GM03348 (cell line): ENCODE measurements at regions not wholly inside any gene's neighbourhood (a gene's known extent, or its start where the extent isn't known, plus 50 kb on each side); places are given as distances from the start of the nearest gene placed in this dataset.
"Not testable (repeated sequence)": the region's sequence is repeated elsewhere in the genome, so short reads cannot be mapped to it uniquely, and the experiment has no call there.

Experiments
- DNase-seq: peaks from one replicate; pipeline ENCODE4 v3.0.0; 2012; ENCODE audit warnings: low spot score

DNA sequence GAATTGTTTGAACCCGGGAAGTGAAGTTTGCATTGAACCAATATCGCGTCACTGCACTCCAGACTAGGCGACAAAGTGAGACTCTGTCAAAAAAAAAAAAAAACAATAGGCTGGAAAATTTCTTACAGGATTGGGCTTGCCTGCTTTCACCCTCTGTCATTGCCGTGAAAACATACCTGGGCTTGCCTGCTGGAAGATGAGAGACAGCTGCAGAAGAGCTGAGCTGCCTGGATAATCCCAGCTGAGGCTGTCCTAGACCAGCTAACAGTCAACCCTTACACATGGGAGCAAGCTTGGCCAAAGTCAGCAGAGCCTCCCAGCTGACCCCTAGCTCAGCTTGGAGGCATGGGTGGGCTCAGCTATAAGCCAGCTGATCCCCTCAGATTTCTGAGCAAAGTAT lies 306.2 kb downstream of the CCSER2 start:
- DNase-seq: no peak

DNA sequence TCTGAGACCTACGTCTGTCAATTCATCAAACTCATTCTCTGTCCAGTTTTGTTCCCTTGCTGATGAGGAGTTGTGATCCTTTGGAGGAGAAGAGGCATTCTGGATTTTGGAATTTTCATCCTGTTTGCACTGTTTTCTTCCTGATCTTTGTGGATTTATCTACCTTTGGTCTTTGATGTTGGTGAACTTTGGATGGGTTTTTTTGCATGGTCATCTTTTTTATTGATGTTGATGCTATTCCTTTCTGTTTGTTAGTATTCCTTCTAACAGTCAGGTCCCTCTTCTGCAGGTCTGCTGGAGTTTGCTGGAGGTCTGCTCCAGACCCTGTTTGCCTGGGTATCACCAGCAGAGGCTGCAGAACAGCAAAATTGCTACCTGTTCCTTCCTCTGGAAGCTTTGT lies 322.2 kb downstream of the CCSER2 start:
- not testable (repeated sequence) for DNase-seq

DNA sequence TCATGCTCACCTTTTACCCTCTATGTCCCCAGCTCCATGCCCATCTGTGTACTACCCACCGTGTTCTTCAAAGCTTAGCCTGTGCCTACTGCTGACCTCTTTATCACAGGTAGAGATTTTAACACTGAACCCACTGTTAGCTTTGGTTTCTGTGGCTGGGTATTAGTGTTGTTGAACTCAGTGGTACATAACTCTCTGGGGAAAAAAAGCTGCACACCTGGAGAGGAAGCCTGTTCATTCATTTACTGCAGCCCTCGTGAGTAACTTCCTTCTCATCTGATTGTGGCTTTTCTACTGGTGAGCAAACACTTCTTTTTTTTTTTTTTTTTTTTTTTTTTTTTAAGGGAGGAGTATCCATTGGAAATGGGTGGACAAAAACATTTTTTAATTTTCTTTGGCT lies 326.3 kb downstream of the CCSER2 start:
- DNase-seq: no peak

DNA sequence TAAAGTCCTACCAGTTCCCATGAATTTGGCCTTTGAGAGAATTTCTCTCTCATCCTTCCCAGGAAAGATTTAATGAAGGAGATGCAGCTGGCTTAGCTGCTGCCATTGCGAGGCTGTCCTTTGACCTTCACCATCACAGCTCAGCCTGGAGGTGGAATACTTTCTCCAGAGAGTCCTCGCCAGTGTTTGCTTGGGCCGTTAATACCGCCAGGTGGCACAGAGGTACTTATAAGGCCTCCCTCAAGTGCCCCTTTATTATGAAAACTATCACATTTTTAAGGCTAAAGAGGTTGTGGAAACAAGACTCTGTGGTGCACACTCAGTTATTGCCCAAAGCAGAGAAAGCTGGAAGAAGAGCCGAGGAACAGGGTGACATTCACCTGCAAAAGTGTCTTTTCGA lies 330.6 kb downstream of the CCSER2 start:
- DNase-seq: no peak

DNA sequence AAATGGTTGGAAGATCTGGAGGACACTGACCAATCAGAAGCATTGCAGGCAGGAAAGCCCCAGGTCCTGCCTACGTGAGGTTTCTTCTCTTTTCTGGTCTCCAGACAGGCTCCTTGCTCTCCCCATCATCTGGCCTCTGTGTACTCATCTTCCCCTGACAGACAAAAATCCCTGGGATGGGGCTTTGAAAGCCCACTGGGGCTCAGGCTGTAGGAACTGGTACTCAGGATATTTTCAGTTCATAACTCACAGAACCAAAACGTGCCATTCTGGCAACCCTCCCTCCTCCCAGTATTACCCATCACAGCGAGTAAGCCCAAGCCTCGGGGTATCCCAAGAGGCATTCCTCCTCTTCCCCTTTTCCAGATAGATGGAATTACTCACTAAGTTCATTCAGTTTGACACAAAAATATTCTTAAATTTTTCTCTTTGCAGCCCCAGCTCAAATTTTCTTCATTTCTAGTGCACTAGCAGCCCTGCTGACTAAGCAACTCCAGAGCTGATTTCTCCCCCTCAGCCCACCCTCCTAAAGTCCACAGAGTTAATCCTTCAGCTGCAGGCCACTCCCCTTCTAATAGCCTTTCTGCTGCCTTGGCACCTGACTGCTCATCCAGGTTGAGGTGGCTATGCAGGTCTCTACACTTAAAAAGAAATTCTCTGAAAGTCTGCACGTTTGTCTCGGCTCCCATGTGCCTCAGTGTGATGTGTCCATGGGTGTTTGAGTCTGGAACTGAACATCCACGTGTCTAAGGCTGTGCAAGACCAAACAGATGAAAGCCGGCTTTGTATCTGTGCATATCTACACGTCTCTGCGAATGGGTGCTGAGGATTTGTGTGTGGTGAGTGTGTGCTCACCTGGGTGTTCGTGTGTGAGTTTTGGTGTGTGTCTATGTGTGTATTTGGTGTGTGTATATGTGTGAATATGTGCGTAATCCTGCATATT lies 331.4 kb downstream of the CCSER2 start:
- no peak for DNase-seq

DNA sequence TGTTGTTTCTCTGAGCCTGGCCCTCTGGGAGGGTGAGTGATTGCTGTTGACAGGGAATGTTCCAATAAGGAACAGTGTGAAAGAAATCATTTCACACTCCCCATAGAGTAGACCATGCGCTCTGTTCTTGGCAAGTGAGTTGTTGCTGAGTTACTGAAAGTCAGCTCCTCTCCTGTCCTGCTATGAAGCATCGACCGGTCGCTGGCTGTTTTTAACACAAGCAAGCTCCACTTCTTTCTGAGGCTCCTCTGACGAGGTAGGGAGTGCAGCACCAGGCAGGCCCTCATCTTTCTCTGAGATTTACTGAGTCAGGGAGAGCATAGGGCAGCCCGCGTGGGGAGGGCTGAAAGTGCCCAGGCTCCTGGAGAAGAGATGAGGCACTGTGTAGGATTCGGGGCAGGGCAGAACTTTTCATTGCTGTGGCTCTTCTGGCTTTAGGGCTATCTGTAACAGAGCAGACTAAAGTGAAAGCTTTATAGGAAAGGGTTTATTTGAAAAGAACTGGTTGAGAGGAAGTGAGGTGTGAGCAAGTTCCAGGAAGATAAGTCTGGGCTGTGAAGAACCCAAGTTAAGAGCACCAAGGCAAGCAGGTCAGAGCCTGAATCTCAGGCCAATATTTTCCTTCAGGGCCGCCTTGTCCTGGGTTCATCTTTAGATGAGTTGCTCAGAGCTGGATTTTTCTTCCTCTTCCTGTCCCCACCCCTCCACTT lies 332.2 kb downstream of the CCSER2 start:
- DNase-seq: no peak

DNA sequence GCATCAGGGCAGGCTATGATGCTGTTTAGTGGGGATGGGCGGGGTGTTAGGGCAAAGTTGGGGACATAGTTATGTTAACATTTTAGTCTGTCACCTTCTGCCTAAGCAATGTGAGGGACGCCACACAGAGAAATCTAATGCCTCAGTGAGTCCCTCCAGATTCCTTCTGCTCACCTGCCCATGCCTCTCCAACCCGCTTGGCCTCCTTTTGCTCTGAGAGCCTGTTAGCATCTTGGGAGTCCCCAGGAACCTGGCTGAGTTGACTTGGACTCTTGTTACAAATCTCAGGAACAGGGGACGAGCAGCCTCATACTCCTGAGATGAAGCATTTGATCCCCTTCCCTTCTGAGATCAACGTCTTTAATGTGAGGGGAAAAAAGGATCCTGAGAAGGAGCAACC lies 336.8 kb downstream of the CCSER2 start:
- no peak for DNase-seq

DNA sequence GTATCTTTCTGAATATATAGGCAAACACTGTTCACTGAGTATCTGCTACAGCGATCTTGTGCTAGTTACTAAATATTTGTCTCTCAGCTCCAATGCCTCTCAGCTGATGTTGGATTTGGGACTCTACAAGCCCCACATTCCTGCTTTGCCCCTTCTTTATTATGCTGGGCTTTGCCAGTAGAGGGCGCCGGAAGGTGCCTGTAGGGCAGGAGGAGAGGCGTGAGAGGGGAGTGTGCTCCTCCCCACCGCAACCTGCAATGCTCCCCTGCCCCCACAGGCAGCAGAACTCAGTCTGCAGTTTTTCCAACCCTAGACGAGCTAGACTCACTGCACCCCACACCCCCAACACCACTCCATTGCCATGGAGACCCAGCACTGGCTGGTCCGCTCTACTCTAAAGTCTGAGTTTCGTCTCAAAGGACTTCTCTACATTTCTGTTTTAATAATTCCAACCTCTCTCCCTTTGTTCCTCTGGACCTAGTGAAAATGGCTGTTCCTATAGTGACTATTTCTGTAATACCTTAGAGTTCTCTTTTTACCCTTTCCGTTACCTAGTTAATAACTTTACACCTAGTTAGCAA lies 337.6 kb downstream of the CCSER2 start:
- no peak for DNase-seq

DNA sequence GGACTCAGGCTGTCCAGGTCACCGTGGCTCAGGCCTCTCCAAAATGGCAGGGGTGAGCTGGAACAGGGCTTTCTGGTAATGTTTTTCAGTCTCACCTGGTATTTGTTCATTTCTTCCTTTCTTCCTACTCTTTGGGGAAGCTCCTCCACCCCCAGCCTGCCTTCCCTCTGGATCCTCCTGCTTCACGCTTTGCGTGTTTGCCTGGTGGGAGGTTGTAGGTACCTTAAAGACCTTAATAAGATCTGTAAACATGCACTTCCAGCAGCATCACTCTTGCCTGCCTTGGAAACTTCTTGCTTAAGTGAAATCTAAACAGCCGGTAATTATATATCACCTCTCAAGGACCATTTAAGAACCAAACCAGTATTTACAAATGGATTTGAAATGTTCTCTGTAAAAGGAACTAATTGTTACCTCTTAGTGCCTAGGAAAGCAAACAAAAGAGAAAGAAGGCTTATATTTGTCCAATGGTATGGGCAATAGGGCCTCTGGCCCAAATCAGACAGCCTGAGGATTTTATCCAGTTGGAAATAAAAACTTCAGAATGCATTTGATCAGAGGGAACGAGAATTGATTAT lies 339.9 kb downstream of the CCSER2 start:
- DNase-seq: no peak

DNA sequence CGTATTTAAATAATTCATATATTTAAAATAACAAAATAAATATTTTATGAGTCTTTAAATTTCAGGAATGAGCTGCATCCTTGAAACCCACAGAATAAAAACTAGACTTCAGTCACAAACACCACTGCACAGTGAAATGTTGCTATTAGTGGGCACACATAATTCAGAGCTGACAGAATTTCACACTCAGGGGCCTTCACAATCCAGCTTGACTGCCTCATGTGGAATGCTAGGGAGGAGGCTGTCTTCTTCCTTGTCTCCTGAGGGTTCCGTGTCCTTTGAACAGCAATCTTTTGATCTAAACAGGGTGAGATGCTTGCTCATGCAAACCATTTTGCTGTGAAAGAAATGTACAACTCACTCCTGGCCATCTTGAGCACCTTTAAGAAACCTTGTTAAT lies 346.7 kb downstream of the CCSER2 start:
- no peak for DNase-seq

DNA sequence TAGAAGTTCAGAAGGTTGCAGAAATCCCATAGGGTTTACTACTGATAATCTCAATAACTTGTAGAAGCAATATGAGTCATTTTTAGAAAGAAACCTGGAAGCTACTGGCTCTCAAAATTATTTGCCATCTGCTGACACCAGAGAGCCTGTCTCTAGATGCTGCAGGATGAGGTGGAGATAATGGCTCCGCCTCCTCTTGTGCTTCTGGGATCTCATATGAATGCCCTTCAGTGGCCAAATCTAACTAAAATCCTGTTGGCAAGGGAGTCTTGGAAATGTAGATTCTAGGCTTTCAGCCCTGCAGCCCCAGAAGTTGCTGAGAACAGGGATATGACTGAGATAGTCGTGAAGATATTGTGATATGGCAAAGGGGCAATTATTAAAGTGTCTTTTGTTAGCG lies 348.1 kb downstream of the CCSER2 start:
- no peak for DNase-seq

DNA sequence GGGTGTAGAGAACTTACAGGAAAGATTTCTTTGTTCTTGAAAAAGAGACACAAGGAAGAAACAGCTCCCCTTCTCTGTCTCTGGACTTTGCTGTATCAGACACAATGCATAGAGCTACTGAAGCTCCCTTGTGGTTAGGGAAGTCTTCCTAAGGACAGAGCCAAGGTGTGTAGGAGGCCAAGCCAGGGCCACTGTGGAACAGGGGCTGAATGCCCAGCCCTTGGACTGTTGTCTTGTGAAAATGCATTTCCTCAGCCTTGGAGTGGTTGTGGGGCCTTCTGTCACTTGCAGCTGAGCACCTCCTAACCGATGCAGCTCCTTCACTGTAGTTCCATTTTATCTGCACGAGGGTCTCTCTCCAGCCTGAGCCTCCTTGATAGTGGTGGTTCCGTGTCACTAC lies 353.4 kb downstream of the CCSER2 start:
- no peak for DNase-seq

DNA sequence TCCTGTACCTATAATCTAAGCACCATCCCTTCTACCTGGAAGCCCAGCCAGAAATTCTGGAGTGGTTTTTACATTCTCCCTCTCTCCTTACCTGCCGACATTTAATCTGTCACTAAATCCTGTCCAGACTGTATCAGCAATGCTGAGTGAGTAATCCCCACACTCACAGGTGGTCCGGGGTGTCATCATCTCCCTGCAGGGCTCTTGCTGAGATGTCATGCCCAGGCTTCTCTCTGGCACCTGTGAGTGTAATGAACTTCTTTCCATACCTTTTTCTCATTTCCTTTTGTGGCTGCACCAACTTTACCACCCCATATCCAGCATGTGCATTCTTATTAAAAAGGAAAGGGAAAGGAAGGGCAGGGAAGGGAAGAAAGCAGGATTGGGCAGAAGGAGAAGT lies 355.2 kb downstream of the CCSER2 start:
- DNase-seq: no peak

DNA sequence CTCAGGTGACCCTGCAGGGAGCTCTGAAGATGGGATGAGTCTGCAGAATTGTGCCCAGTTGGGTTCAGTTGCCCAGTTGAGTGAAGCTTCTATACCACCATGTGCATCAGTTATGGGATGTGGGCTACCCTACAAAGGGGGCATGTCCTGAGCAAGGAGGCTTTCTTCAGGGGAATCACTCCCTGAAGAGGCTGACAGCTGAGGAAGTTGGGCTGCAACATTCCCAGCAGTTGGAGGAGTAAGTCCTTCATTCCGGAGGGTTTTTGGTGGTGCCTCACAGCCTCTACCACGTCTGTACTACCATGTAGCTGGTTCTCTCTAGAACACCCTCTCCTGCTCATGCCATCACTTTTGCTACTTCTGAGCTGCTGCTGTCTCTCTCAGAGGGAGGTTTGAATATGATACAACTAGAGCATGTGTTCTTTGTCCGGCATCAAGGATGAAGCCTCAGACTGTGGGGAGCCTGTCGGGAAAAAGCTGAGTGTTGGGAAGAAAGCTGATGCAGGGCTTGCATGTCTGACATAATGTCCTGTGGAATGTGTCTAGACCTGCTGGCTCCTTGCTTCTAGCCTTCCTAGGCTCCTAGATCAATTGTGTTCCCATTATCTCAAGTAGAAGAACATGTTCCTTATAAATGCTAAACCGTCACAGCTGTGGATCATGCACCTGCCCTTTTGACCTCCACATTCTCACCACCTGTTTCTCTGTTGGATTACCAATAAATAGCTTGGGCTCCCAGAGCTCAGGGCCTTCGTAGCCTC lies 355.8 kb downstream of the CCSER2 start:
- no peak for DNase-seq

DNA sequence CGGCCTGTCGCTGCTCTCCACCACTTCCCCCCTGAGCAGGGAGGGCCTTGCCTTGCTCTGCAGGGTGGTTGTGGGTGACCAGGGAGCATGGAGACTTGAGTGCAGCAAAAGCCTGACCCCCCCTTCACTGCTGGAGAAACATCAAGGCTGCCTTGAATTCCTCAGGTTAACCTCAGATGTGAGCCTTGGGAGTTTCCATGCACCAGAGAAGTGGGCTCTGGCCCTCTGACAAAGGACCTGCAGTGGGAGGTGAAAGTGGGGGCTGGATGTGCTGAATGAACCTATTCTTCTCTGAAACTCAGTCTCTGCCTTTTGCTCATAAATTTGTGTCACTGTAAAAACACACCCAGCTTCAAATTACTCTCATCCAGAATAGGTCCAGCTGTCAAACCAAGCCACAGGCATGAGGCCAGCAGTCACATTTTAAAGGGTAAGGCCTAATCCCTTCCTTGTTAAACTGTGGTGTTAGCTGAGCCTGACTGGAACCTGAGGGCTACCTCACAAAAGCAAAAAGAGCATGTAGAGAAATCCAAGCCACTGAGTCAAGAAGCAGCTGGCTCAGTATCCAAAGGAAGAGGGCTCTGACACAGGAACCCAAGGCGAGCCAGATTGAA lies 356.8 kb downstream of the CCSER2 start:
- no peak for DNase-seq

DNA sequence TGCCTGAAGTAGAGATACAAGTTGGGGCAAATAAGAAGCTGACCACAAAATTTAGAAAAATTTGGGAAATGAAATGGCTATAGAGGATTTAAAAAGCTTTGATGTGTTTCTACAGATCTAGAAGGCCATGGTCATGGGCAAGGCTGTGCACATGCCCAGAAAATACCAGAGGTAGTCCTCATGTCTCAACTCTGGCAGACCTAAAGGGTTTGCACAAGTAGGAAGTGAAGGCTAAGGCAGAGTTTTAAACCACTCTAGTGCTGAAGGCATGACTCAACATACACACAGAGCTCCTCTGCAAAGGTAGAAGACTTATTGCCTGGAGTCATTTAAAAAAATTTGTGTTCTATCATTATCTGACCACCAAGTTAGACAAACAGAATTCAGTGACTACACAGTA lies 364.6 kb downstream of the CCSER2 start:
- no peak for DNase-seq

DNA sequence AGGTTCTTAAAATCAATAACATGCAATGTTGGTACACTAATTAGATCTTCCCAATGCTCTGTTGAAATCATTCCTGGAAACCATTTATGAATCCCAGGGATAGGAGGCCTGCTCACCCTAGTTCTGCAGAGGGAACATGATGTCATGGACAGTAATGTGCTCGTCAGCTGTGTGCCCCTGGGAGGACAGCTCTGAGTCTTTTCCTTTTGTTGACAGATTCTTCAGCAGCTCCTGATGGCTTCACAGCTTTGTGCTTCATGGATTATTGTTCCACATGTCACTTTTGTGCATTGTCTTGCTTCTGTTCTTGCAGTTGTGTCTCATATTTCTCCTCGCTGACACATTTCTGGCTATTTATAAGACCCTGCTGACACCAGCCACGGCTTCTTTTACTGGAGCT lies 367.5 kb downstream of the CCSER2 start:
- DNase-seq: no peak

DNA sequence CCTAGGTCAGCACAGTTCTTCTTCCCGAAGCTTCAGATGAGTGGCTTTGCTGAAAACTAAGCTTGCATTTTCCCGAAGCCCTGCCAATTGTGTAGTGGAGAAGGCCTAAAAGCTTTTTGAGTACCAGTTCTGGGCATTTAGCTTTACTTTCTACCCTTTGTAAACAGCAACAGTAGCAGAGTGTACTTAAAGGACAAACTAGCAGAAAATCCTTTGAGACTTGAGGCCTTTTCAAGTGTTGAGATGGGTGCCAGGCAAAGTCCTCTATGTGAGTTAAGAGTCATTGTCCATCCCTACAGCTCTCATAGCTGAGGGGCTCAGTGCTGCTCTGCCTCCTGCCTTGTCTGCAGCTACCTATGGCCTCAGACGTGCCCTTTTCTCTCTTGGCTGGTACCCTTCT lies 368.2 kb downstream of the CCSER2 start:
- DNase-seq: no peak

DNA sequence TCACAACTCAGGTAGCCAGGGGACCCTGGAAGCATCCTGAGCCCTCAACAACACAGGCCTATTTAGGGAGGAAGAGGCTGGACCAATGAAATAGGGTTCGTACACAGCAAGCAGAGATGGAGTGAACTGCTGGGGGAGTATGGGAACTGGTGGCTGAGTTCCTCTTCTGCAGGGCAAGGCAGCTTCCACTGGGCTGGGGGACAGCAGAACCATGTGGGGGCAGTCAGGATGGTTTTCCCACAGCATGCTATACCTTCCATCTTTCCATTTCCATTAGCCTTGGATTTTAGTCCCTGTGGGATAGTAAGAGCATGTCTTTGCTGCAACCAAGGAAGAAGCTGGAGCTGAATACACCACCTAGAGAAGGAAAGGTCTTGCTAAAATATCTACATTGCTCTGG lies 370.6 kb downstream of the CCSER2 start:
- DNase-seq: no peak

DNA sequence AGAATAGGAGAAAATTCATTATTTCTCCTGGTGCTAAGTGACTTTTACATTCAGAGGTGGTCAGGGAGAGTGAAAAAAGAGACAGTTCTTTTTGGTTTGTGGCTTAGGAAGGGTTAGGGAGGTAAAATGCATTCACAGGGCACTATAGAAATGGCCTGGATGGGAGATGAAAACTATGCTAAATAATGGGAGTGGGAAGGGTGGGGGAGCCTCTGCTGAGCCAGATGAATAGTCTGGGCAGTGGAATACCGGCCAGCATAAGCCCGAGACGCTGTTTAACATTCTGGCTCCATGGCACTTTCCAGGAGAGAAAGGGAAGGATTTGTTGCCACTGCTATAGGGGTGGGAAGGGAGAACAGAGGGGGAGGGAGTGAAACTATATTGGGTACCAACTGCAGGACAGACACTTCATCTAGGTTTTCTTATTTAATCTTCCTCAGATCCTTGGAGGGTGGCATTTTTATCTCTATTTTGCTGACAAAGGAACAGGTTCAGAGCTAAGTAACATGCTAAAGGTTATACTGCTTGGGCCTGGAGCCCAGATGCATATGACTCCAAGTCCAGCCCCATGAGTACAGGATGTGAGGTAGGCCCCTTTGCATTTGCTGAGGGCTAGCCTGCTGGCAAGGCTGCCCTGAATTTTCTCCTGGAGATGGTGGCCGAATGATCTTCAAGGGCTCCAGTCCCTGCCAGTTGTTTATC lies 372.4 kb downstream of the CCSER2 start:
- DNase-seq: no peak

DNA sequence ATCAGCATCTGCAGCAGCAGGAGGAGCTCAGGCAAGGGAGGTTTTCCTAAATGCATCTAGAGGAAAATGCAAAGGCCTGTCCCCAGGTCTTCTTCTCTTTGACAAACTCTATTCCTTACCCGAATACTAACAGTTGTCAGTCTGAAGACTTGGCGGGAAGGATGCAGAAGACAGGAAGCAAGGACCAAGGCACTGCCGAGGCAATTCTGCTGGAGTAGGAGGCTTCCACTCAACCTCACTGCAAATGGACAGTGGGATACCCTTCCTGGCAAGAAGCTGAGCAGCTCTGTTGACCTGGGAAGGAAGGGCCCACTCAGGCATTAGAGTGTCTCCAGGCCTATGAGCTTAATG lies 373.0 kb downstream of the CCSER2 start:
- no peak for DNase-seq
